Activated CD8-positive, alpha-beta T cell treated with anti-CD3 and anti-CD28 coated beads for 36 hours (primary cell): ENCODE measurements at regions not wholly inside any gene's neighbourhood (a gene's known extent, or its start where the extent isn't known, plus 50 kb on each side); places are given as distances from the start of the nearest gene placed in this dataset.

Experiments
- ATAC-seq: fragments of 200-7000 bp; cut with Tn5 transposase; one replicate; pipeline ENCODE4 v1.10.0; 2021; ENCODE audit warnings: mild to moderate bottlenecking, moderate library complexity
- CTCF ChIA-PET: fragments of 350-600 bp; sonication (Branson Sonifier 250); formaldehyde crosslinking; loops from one replicate; lab custom pipeline; 2021; ENCODE audit warnings: antibody characterized with exemption; lab: Charles Lee
- POLR2A ChIA-PET: fragments of 350-600 bp; sonication (Branson Sonifier 250); formaldehyde crosslinking; loops from one replicate; lab custom pipeline; 2021; ENCODE audit warnings: antibody characterized with exemption; lab: Charles Lee
- DNase-seq: peaks from one replicate; pipeline ENCODE4 v3.0.0-alpha.2; 2020
- H3K27ac Mint-ChIP-seq: one replicate; pipeline ENCODE4 v1.8.0; 2021; ENCODE audit warnings: mild to moderate bottlenecking, mixed read lengths
- H3K27me3 Mint-ChIP-seq: one replicate; pipeline ENCODE4 v1.8.0; 2021; ENCODE audit warnings: mixed read lengths
- H3K36me3 Mint-ChIP-seq: one replicate; pipeline ENCODE4 v1.8.0; 2021; ENCODE audit warnings: low read depth, mixed read lengths
- H3K4me1 Mint-ChIP-seq: one replicate; pipeline ENCODE4 v1.8.0; 2021; ENCODE audit warnings: low read depth, mixed read lengths
- H3K4me3 Mint-ChIP-seq: one replicate; pipeline ENCODE4 v1.8.0; 2021; ENCODE audit warnings: mild to moderate bottlenecking, moderate library complexity, mixed read lengths
- H3K9me3 Mint-ChIP-seq: one replicate; pipeline ENCODE4 v1.8.0; 2021; ENCODE audit warnings: mixed read lengths
- intact Hi-C: fragments of 100-400 bp; cut with micrococcal nuclease; formaldehyde crosslinking; loops from one replicate; pipeline ENCODE4 v1.10.0; 2022
- TF ChIP-seq, protein P1 (sequence below): fragments of 200-600 bp; IDR thresholded peaks from one replicate; pipeline ENCODE4 v1.8.0; 2022; ENCODE audit warnings: antibody characterized with exemption, mild to moderate bottlenecking

DNA sequence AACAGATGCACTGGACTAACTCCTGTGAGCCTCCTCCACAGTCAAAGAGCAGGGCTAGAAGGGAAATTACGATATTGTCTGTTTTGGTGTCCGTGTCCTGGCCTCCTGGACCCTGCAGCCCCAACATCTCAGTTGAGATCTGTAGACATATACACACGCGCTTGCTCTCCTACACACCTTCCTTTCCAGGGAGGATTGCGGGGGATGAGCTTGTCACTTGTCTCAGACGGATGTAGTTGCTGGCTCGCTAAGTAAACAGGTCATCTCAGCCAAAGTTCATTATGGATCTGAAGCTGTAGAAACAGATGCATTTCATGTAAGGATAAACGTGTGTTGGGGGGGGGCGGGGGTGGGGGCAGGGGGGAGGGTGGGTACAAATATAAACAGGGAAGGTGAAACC, 549.3 kb downstream of the CCDC171 start:
- no peaks in the 10 kb centered on the region for H3K36me3 Mint-ChIP-seq
- POLR2A ChIA-PET: no interaction called here
- intact Hi-C loops: no loop called here
- no peak overlapping the region for H3K4me3 Mint-ChIP-seq
- no peak overlapping the region for H3K27ac Mint-ChIP-seq
- H3K4me1 Mint-ChIP-seq: no peaks in the 10 kb centered on the region
- ATAC-seq (no peak), DNase-seq (no peak)
- H3K9me3 Mint-ChIP-seq: no peaks in the 10 kb centered on the region
- H3K27me3 Mint-ChIP-seq: no peaks in the 10 kb centered on the region
- TF ChIP-seq, protein P1, sequence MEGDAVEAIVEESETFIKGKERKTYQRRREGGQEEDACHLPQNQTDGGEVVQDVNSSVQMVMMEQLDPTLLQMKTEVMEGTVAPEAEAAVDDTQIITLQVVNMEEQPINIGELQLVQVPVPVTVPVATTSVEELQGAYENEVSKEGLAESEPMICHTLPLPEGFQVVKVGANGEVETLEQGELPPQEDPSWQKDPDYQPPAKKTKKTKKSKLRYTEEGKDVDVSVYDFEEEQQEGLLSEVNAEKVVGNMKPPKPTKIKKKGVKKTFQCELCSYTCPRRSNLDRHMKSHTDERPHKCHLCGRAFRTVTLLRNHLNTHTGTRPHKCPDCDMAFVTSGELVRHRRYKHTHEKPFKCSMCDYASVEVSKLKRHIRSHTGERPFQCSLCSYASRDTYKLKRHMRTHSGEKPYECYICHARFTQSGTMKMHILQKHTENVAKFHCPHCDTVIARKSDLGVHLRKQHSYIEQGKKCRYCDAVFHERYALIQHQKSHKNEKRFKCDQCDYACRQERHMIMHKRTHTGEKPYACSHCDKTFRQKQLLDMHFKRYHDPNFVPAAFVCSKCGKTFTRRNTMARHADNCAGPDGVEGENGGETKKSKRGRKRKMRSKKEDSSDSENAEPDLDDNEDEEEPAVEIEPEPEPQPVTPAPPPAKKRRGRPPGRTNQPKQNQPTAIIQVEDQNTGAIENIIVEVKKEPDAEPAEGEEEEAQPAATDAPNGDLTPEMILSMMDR: no peak
- CTCF ChIA-PET: no interaction called here

DNA sequence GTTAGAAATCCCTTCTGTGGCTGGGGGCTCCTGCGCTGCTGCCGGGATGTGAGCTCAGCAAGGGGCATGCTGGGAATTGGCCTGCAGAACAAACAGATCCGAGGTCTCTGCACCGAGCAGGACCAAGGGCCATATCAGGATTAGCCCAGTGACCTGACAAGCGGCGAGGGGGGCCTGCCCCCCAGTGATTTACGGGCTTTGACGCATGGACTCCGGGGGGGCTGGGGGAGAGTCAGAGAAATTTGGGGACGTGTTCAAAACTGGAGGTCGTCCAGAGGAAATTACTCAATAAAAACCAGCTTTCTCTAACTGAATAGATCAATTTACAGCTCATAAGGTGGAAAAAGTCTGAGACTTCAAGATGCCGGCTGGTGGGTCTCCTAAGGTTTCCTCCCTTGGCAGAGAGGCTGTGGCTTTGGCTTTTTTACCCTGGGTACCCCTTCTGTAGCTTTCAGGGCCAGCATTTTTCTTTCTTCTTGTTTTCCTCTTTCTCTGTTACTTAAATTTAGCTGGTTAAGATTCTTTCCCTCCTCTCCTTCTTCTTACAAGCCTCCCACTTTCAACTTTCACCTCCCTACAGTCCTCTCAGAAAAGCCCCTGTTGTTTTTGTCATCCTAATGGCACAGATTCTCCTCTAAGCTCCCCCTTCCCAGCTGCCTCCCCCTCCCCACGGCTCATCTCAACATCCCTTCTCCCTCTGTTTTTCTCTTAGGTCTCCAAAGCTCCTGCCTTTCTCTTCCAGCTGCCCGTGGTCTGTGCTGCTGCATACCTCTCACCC, 551.0 kb downstream of the CCDC171 start:
- no peaks in the 10 kb centered on the region for H3K27me3 Mint-ChIP-seq
- ChIA-PET POLR2A (interaction anchor here (0.7 kb wide), 1 partner anchor 49 kb away, joined by 3 read pairs; no protein-coding TSS in a partner anchor), CTCF (no interaction called here)
- no peak overlapping the region for H3K27ac Mint-ChIP-seq
- no peaks in the 10 kb centered on the region for H3K4me1 Mint-ChIP-seq
- H3K9me3 Mint-ChIP-seq: no peaks in the 10 kb centered on the region
- no peak overlapping the region for H3K4me3 Mint-ChIP-seq
- DNase-seq (no peak), ATAC-seq (no peak)
- intact Hi-C loops: no loop called here
- H3K36me3 Mint-ChIP-seq: no peaks in the 10 kb centered on the region
- TF ChIP-seq, protein P1: no peak

DNA sequence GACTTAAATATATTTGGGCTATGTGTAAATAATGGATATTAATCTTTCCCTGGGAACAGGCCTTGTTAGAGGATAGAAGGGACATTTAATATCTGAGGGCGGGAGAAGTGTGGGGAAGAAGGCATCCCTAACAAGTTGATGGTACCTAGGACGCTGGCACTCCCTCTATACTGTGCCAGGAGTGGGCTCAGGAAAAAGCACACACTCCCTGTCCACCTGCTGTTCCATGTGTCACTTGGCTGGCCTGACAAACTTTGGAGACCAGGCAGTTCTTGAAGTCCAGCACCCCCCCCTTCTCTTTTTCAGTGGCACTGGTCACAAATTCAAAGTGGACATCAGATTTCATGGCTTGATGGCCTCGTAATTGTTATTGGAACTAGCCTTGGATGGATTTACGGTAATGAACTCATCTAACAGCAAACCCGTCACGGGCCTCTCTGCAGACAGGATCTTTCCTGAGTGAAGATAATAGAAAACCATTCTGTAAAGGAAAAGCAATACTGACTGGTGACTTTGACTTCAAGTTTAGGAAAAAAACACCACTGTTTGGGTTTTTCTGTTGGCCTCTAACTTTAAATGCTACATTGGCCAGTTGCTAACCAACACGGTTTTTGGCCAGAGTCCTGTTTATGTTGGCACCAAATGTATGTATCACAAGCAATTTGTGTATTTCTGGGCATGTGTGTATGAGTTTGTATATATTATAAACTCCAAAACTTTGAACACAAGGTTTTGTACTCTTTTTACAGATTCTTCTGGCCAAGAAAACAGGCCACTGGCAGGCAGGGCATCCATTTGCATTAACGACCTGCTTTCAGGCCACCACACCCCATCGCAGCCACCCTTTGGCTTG, 552.6 kb downstream of the CCDC171 start:
- DNase-seq (no peak), ATAC-seq (no peak)
- Mint-ChIP-seq H3K4me1 (no peaks in the 10 kb centered on the region), H3K9me3 (no peaks in the 10 kb centered on the region), H3K4me3 (no peak overlapping the region), H3K27ac (no peak overlapping the region), H3K36me3 (no peaks in the 10 kb centered on the region), H3K27me3 (no peaks in the 10 kb centered on the region)
- TF ChIP-seq, protein P1: no peak
- ChIA-PET CTCF (no interaction called here), POLR2A (no interaction called here)
- intact Hi-C loops: no loop called here

DNA sequence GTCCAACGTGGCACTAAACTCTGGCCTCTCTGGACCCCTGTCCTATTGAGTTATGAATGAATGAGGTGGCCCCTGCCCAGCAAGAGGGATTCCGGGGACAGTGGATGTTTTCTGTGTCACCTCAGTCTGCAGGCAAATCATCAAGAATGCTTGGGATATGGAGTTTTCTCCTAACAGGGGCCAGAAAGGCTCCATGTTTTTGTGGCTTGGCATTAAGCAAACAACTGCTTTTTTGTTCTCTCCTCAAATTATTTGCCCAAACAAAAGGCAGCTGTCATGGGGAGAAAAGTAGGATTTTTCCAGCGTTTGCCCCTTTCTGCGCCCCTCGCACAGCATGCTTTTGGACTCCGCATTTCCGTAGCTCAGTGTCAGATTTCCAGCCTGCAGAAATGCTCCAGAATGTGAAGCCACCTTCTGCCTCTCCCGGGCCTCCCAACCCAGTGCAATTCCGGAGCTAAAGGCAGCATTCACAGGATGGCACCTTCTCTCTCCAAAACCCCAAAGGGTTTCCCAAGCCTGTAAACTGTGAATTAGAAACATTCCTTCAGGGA, 553.3 kb downstream of the CCDC171 start:
- no peak for DNase-seq
- intact Hi-C loops: no loop called here
- Mint-ChIP-seq H3K27me3 (no peaks in the 10 kb centered on the region), H3K9me3 (no peaks in the 10 kb centered on the region), H3K27ac (no peak overlapping the region), H3K4me3 (no peak overlapping the region), H3K36me3 (no peaks in the 10 kb centered on the region), H3K4me1 (no peaks in the 10 kb centered on the region)
- CTCF ChIA-PET: no interaction called here
- TF ChIP-seq, protein P1: no peak
- POLR2A ChIA-PET: no interaction called here
- ATAC-seq: no peak

DNA sequence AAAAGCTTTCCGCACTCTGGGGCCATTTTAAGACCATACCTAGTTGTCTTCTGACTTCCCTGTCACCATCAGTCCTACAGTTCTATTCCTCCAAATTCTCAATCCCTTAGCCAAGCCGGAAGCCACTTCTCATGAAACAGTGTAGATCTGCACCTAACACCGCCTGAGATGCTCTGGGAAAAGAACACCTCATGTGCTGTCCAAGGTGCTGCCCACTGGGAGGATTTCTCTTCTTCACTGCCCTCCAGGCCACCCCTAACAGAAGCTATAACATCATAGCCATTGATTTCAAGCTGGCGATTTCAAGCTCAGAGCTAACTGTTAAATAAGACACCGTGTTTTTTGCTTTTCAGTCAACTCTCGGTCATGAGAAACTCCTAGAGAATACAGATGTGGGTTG, 559.3 kb downstream of the CCDC171 start:
- ChIA-PET POLR2A (no interaction called here), CTCF (no interaction called here)
- H3K36me3 Mint-ChIP-seq: no peaks in the 10 kb centered on the region
- ATAC-seq (no peak), DNase-seq (no peak)
- TF ChIP-seq, protein P1: no peak
- H3K9me3 Mint-ChIP-seq: no peaks in the 10 kb centered on the region
- H3K4me3 Mint-ChIP-seq: no peak overlapping the region
- H3K27me3 Mint-ChIP-seq: no peaks in the 10 kb centered on the region
- H3K27ac Mint-ChIP-seq: no peak overlapping the region
- intact Hi-C loops: no loop called here
- no peaks in the 10 kb centered on the region for H3K4me1 Mint-ChIP-seq
